GM18873 (cell line): ENCODE measurements at regions not wholly inside any gene's neighbourhood (a gene's known extent, or its start where the extent isn't known, plus 50 kb on each side); places are given as distances from the start of the nearest gene placed in this dataset.

ENCODE experiments used
- ATAC-seq: cut with Tn5 transposase; IDR thresholded peaks from one replicate; pipeline ENCODE4 v1.9.1; 2021; ENCODE audit warnings: mild to moderate bottlenecking, moderate library complexity, moderate number of reproducible peaks; ENCODE audit not compliant: unreplicated experiment, low FRiP score

GRCh38 chr16:85473323-85473722 lies 139.8 kb upstream of the GSE1 start:
- no peak for ATAC-seq

- no peak for ATAC-seq
Measured at GRCh38 chr16:85473909-85474620, 139.1 kb upstream of the GSE1 start.

- ATAC-seq, result no peak
Measured at GRCh38 chr16:85474621-85475217, 138.4 kb upstream of the GSE1 start.

GRCh38 chr16:85475233-85475632 lies 137.9 kb upstream of the GSE1 start:
- no peak for ATAC-seq

- ATAC-seq, result no peak
Measured at GRCh38 chr16:85475691-85476300, 137.3 kb upstream of the GSE1 start.

- no peak for ATAC-seq
Measured at GRCh38 chr16:85476389-85476788, 136.7 kb upstream of the GSE1 start.

GRCh38 chr16:85477801-85478363 lies 135.2 kb upstream of the GSE1 start:
- ATAC-seq, result no peak

- no peak for ATAC-seq
Measured at GRCh38 chr16:85479972-85480726, 133.0 kb upstream of the GSE1 start.

GRCh38 chr16:85480727-85481101 lies 132.4 kb upstream of the GSE1 start:
- no peak for ATAC-seq

GRCh38 chr16:85481206-85481605 lies 131.9 kb upstream of the GSE1 start:
- ATAC-seq, result no peak

GRCh38 chr16:85481738-85482137 lies 131.4 kb upstream of the GSE1 start:
- ATAC-seq, result no peak

GRCh38 chr16:85483424-85483823 lies 129.7 kb upstream of the GSE1 start:
- no peak for ATAC-seq

GRCh38 chr16:85484347-85485300 lies 128.5 kb upstream of the GSE1 start:
- ATAC-seq, result no peak

- no peak for ATAC-seq
Measured at GRCh38 chr16:85485379-85485778, 127.7 kb upstream of the GSE1 start.

- ATAC-seq, result no peak
Measured at GRCh38 chr16:85486256-85486915, 126.7 kb upstream of the GSE1 start.

- no peak for ATAC-seq
Measured at GRCh38 chr16:85488414-85488813, 124.7 kb upstream of the GSE1 start.

GRCh38 chr16:85490407-85491057 lies 122.6 kb upstream of the GSE1 start:
- no peak for ATAC-seq

- ATAC-seq, result no peak
Measured at GRCh38 chr16:85491058-85491771, 121.9 kb upstream of the GSE1 start.
